IPS-18c (cell line): ENCODE measurements at regions not wholly inside any gene's neighbourhood (a gene's known extent, or its start where the extent isn't known, plus 50 kb on each side); places are given as distances from the start of the nearest gene placed in this dataset.

ENCODE experiments used
- H3K4me3 ChIP-seq: 2 replicates; pipeline ENCODE4 v1.7.0; 2013; ENCODE audit warnings: low read depth, mild to moderate bottlenecking, low read length, moderate library complexity; ENCODE audit not compliant: insufficient read depth
- H3K9me3 ChIP-seq: one replicate; pipeline ENCODE4 v1.6.1; 2013; ENCODE audit warnings: mild to moderate bottlenecking, low read length, moderate library complexity; ENCODE audit not compliant: control insufficient read depth, insufficient read depth

DNA sequence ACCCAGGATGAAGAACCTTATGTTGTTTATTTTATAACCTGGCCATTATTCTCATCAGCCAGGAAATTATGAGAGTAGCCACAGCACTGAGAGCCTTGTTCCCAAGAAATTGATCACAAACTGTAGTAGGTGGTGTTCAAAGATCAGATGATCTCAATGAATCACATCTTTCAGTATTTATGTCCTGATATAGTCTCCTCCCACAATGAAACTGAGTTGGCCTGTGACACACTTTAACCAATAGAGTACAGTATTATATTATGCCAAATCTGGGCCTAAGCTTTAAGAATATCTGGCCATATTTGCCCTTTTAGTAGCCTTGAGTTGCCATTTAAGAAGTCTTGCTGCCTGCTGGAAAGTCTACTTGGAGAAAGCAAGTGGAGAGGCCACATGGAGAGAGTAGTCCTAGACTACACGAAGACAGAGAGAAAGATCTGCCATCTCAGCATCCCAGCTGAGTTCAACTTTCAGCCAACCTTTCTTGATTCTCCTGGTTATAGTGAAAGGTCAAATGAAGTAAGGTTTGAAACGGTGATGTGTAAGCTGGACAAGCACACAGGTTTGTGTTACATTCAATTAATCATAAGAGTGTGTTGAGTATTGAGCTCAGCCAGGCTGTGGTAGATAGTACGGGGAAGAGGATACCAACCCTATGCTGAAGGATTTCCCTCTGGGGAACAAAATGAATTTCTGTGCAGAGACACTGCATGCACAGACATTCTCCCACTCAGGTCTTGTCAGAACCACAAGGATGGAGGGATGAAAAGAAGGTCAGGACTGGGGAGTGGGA, 561.8 kb downstream of the SOX6 start:
- H3K4me3 ChIP-seq, result no peak overlapping the region

GRCh38 chr11:15795378-15795777, 561.0 kb downstream of the SOX6 start:
- no peak overlapping the region for H3K4me3 ChIP-seq
- no peaks in the 10 kb centered on the region for H3K9me3 ChIP-seq

More for the DNA sequence above, 561.8 kb downstream of the SOX6 start:
- H3K9me3 ChIP-seq, result no peaks in the 10 kb centered on the region

- Histone ChIP-seq H3K9me3 (no peaks in the 10 kb centered on the region), H3K4me3 (no peak overlapping the region)
Observed at GRCh38 chr11:15800111-15800800, 556.1 kb downstream of the SOX6 start.

DNA sequence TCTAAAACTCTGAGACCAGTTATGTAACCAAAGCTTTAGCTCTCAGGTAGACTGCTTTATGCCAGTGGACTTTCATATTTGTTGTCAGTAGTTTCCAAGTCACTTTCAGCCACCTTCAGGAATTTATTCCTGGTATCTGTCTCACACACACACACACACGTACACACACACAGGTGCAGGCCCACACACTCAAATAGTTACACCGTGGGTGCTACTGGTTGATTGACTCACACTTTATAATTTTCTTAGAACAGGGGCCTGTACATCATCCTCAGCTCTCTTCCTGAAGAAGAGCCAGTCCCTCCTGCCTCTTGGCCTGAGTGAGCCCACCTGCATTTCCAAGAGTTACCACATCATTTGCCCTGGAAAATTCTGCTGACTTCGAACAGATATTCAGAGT, 555.2 kb downstream of the SOX6 start:
- Histone ChIP-seq H3K4me3 (no peak overlapping the region), H3K9me3 (no peaks in the 10 kb centered on the region)

DNA sequence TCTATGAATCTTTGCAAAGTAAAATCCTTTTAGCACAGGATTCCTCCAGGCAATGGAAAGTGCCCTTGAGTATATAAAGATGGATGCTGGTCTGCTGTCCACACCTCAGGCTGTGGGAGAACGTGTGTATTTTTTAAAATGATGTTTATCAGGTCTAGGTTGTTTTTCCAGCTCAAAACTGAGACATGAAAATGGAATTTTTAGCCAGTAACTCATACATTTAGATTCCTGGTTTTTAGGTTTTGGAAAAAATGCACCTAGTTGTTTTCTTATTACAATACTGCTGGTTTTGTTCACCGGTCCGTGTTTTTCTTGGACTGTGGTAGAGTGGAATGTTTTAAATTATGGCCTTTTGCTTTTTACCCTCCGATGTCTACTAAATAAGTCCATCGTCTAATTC, 554.7 kb downstream of the SOX6 start:
- Histone ChIP-seq H3K9me3 (no peaks in the 10 kb centered on the region), H3K4me3 (no peak overlapping the region)

DNA sequence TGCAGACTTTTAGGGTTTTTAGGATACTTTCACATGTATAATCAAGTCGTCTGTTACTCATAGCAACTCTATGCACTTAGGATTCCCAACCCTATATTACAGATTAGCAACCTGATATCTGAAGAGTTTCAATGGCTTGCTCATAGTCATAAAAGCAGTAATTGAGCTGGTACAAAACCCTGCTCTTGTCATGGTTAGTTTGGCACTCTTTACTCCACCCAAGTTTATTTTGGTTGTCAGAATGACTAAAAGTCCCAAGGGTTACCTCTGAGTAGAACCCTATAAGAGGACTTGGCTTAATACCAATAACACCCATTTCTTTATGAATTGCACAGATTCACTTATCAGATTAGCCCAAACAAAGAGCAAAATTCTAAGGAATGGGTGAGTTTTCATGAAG, 550.6 kb downstream of the SOX6 start:
- no peaks in the 10 kb centered on the region for H3K9me3 ChIP-seq

DNA sequence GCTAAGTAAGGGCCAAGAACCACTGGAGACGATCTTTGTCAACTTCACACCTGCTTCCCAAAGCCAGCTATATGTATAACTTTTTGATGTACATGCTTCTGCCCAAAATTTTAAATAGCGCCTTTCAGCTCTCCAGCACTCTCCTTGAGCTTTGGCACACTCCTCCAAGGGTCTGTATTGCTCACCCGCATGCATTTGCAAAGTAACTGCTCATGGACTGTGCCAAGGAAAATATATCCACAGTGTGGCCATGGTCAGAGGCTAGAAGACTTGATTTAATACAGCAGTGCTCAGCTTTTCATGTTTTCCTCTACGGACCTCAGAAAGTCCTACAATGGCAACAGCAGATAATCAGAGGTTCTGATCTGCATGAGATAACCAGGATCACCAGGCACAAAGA, 550.1 kb downstream of the SOX6 start:
- H3K9me3 ChIP-seq, result no peaks in the 10 kb centered on the region
- H3K4me3 ChIP-seq, result no peak overlapping the region

More for the DNA sequence above, 550.6 kb downstream of the SOX6 start:
- no peak overlapping the region for H3K4me3 ChIP-seq

DNA sequence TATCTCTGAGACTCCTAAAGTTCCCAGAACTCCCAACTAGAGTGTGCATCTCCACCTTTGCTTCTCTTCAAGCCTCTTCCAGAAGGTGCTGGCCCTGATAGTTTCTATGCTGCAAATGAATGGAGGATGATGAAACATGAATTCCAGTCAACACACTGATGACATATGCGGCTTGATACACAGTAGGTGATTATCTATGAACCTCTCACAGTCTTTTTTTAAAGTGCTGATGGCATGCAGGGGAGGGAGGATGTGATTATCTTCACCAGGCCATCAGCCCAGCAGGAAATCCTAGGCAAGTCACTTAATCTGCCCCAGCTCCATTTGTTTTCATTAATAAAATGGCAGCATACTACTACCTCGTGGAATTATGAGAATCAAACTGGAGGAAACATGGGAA, 548.5 kb downstream of the SOX6 start:
- no peak overlapping the region for H3K4me3 ChIP-seq
- no peaks in the 10 kb centered on the region for H3K9me3 ChIP-seq

- Histone ChIP-seq H3K9me3 (no peaks in the 10 kb centered on the region), H3K4me3 (no peak overlapping the region)
Observed at GRCh38 chr11:15810082-15810481, 546.3 kb downstream of the SOX6 start.

- Histone ChIP-seq H3K9me3 (no peaks in the 10 kb centered on the region), H3K4me3 (no peak overlapping the region)
Observed at GRCh38 chr11:15810525-15810924, 545.8 kb downstream of the SOX6 start.

DNA sequence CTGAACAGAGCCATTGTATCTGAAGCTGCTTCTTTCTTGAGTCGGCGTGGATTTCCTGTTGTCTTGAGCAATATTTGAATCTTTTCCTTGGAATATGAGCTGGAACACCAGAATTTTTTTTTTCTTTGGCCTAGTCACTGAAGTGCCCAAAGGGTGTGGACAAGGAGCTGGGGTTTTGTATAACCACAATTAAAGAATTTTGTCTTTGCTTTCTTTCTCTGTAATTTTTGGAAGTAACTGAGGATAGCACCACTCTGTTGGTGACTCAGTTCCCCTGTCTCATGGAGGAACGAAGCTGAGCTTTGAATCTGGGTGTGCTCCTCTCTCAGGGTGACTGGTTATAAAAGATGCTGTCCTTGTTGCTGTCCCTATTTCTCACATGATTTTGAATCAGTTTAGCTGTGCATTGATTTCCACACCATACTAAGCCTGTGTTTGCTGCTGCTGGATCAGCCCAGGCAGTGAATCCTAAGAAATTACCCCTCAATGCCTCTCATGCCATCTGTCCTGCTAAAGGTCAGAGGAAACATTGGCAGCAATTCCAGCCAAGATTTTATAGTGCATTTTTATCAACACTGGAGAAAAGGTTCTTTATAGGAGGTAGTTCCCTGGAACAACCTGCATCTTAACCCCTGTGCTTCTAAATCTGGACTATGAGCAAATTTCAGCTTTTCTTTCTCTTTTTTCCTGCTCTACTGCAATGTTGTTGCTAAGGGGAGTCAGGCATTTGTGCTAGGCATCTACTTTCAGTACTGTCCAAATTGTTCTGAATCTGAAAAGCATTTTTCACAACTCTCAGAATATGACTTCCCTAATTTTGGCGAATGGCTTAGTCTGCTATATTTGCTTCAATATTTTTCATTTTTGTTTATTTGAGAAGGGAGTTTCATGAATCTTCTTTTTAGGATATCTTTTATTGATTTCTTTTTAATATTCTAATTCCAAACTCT, 540.8 kb downstream of the SOX6 start:
- no peaks in the 10 kb centered on the region for H3K9me3 ChIP-seq
- no peak overlapping the region for H3K4me3 ChIP-seq

GRCh38 chr11:15816260-15816871, 540.0 kb downstream of the SOX6 start:
- no peak overlapping the region for H3K4me3 ChIP-seq
- no peaks in the 10 kb centered on the region for H3K9me3 ChIP-seq

- no peak overlapping the region for H3K4me3 ChIP-seq
- no peaks in the 10 kb centered on the region for H3K9me3 ChIP-seq
Observed at GRCh38 chr11:15817001-15817400, 539.3 kb downstream of the SOX6 start.

DNA sequence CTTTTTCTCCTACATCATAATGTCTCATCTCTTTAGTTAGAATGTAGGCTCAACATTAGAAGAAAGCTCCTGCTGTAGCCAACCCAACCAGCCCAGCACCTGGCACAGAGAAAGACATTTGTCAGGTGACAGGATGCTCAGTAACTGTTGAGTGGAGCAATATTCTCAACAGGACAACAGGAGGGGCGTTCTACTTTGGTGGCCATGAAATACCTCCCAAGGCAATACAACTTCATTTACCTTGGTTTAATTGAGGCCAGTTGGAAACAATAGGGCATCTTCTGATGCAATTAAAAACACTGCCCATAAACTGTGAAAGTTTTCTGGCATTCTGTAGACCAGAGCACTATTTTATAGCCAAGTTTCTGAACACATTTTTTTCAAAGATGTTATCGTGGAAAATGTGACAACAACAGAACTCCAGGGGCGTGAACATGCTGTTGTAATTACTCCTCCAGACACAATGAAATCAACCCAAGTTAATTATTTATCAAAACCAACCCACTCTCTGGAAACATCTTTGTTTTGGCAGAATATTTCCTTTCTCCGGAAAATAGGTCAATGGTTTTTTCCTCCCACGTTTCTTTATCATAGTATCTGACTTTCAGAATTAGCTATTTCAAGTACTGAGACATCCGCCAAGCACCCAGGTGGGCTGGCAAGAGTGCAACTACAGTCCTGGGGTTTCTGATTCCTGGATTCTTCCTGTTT, 538.1 kb downstream of the SOX6 start:
- no peak overlapping the region for H3K4me3 ChIP-seq
- no peaks in the 10 kb centered on the region for H3K9me3 ChIP-seq

GRCh38 chr11:15819679-15820286, 536.6 kb downstream of the SOX6 start:
- Histone ChIP-seq H3K9me3 (no peaks in the 10 kb centered on the region), H3K4me3 (no peak overlapping the region)

DNA sequence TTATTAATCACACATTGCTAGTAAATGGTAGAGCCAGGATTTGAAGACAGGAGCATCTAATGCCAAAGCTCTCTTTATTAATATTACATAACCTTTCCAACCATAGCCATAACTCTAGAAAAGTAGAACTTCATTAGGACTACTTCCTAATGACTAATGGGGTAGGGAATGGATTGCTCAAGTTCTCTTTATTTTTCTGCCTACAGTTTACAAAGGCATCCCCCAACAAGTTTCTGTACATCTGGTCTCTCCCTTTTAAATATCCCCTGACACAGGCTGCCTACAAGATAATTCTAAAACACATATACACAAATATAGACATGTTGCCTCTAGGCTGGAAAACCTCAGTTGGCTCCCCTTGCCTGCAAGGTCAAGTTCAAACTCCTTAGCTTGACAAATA, 534.9 kb downstream of the SOX6 start:
- Histone ChIP-seq H3K9me3 (no peaks in the 10 kb centered on the region), H3K4me3 (no peak overlapping the region)
